ENCODE measurements at regions not wholly inside any gene's neighbourhood (a gene's known extent, or its start where the extent isn't known, plus 50 kb on each side); places are given as distances from the start of the nearest gene placed in this dataset.
A peak's percentile ranks its signal among the peaks of the same experiment; 100 is the strongest.

DNA sequence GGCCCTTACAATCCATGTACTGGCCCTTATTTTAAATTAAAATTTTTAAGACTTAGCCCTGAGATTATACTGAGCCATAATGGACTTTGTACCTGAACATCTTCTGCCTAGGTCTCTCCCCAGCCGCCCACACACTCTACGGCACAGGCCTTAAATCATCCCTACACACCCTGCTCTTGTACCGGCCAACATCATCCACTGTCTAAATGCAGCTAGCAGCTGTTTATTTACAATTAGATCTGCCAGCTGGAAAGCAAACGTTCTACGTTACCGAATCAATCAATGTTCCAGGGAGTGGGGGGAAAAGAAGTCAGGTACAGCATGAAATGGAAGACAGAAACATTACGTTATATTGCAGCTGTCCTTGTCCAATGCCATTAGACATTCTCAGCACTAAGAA lies 88.4 kb upstream of the GRAMD2B start:
- no peak for DNase-seq (ENCODE audit: extremely low read depth, low read depth)

DNA sequence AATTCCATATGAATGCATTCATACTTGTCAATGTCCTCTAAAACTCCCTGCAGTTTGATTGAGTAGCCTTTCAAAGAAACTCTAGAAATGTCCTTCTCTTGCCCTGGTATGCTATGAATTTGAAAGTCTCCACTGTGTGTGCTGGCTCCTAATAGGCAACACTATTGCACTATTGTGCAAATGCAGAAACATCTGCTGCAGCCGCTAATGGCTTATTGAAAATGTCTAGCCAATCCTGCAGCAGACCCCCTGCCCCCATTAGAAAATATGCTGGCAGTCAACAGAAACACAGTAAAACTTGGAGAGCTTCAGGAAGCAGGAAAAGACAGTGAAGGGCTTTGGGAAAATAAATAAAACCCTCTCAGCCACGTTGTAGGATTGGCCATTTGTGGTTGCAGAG lies 87.3 kb upstream of the GRAMD2B start:
- TF ChIP-seq, protein P1, sequence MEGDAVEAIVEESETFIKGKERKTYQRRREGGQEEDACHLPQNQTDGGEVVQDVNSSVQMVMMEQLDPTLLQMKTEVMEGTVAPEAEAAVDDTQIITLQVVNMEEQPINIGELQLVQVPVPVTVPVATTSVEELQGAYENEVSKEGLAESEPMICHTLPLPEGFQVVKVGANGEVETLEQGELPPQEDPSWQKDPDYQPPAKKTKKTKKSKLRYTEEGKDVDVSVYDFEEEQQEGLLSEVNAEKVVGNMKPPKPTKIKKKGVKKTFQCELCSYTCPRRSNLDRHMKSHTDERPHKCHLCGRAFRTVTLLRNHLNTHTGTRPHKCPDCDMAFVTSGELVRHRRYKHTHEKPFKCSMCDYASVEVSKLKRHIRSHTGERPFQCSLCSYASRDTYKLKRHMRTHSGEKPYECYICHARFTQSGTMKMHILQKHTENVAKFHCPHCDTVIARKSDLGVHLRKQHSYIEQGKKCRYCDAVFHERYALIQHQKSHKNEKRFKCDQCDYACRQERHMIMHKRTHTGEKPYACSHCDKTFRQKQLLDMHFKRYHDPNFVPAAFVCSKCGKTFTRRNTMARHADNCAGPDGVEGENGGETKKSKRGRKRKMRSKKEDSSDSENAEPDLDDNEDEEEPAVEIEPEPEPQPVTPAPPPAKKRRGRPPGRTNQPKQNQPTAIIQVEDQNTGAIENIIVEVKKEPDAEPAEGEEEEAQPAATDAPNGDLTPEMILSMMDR (IDR thresholded peaks at IDR 0.05; ENCODE audit: low read depth, low read length): no peak
- no peak for DNase-seq (ENCODE audit: extremely low read depth, low read depth)

More for the DNA sequence above, 88.4 kb upstream of the GRAMD2B start:
- TF ChIP-seq, protein P1 (IDR thresholded peaks at IDR 0.05; ENCODE audit: low read depth, low read length): no peak

DNA sequence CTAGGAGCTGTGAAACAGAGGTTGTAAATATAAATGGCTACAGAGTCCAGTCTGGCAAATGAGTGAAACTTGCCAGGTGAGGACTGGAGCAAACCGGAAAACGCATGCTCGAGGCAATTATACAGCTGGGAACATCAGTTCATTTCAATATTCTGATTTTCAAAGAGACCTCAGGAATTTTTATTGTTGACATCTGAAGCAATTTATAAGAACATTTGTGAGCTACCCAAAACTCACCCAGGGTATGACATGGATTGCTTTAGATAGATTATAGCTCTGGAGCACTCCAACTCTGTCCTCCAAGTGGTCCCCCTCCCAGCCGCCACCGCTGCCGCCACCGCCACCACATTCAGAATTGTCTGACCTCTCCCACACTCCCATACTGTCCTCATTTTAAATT lies 84.6 kb upstream of the GRAMD2B start:
- TF ChIP-seq, protein P1 (IDR thresholded peaks at IDR 0.05; ENCODE audit: low read depth, low read length): no peak
- DNase-seq (ENCODE audit: extremely low read depth, low read depth): no peak

DNA sequence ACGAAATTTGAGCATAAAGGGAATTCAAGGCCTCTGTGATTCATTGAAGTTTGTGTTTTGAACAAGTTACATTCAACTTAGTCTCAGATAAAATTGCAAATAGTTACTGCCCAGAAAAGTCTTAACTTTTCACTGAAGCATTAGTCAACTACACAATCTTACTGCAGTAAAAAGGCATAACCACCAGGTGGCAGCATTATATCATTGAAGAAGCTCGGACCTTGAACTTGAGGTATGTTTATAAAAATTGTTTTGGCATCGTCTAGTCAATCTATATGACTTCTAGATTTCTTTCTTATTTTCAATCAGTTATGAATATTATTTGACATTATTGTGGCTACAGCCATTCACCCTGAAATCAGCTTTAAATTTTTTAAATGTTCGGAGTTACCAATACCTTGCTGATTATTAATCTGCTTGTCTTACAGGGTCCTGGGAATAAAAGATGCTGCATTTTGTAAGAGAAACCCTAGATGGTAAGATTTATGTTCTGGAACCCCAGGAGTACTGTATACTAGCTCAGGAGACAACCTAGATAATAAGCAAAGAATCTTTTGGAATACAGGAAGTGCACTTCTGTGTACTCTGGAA lies 83.9 kb upstream of the GRAMD2B start:
- TF ChIP-seq, protein P1 (IDR thresholded peaks at IDR 0.05; ENCODE audit: low read depth, low read length): peak; percentile 66
- peak; percentile 56 for DNase-seq (ENCODE audit: extremely low read depth, low read depth)

DNA sequence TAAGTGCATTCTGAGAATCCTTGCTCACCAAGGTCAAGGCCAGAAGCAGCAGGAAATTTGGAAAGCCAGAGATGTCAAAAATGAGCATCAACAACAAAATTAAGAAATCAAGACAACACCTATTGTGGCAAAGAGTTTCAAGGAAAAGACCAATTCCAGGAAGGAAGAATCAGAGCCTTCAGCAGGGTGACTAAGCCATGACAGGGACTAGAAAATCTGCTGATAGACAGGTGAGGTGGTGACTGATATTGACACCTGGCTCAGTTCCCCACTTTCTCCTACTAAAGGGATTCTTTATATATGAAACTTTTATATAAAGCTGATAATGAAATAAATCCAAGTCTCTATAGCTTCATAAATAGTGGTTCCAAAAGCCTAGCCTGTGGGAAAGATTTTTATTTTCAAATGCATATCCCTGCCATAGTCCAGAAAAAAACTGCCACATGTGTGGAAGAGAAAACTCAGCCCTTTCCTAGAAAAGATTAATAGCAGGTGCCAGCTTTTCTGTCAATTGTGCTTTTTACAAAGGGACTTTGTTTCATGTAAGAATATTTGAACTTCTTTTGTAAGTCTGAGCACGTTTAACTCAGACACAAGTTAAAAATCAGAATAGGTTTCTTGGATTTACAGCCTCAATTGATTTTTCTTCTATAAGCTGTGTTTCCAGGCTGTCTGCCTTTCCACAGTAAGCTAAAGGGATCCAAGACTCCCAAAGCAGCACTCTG lies 81.1 kb upstream of the GRAMD2B start:
- TF ChIP-seq, protein P1 (IDR thresholded peaks at IDR 0.05; ENCODE audit: low read depth, low read length): no peak
- DNase-seq (ENCODE audit: extremely low read depth, low read depth): no peak

DNA sequence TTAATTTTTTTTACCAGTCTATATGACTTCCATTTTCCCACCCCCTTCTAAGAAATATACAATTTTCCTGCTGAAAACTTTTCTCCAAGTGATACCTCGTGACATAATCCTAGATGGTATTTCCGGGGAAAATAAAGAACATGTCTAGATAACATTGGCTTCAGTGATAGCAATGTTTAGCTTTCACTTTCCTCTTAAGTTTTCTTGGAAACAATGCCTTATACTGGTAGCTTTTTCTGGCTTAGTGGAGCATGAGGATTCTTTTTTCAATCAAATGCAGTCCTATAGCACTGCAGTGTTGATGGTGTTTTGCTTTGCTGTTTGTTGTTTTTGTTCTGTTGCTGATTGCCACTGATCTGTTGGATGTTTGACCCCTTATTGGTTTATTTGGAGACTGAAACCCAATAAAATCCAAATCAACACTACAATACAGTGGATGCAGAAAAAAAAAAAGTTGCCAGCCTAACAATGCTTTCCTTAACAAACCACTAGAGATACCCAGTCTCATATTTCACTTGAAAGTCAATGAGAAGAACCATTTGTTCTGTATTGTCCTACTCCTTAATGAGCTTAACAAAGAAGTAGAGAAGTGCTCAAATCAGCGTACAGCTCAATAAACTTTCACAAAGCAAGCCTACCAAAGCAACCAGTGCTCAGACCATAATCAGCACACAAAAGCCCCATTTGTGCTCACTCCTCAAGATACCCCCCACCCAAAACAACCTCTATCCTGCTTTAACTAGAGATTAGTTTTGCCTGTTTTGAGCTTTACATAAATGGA lies 74.2 kb upstream of the GRAMD2B start:
- no peak for DNase-seq (ENCODE audit: extremely low read depth, low read depth)
- TF ChIP-seq, protein P1 (IDR thresholded peaks at IDR 0.05; ENCODE audit: low read depth, low read length): no peak

DNA sequence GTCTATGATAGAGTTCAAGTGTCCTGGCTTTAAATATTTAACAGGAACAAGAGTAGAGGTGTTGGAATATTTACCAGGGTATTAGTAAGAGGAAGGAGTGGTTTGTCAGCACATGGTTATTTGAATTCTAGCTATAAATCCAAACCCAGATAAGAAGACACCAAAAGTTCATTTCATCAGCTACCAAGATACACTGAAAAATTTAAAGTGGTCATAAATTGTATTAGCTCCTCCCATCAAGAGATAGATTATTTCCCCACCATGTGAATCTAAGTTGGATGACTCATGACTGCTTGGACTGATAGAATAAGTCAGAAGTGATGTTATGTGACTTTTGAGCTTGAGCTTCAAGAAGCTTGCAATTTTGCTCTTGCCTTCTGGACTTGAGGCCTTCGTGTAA lies 72.1 kb upstream of the GRAMD2B start:
- TF ChIP-seq, protein P1 (IDR thresholded peaks at IDR 0.05; ENCODE audit: low read depth, low read length): no peak
- no peak for DNase-seq (ENCODE audit: extremely low read depth, low read depth)

Data from AG09319 (cell line).